AG04449 (cell line): ENCODE measurements at regions not wholly inside any gene's neighbourhood (a gene's known extent, or its start where the extent isn't known, plus 50 kb on each side); places are given as distances from the start of the nearest gene placed in this dataset.

Experiments
- CTCF ChIA-PET: fragments of 350-600 bp; formaldehyde crosslinking; extraction: SDS; loops from one replicate; lab custom pipeline; 2021; ENCODE audit warnings: antibody characterized with exemption; lab: Yijun Ruan, JAX
- POLR2A ChIA-PET: fragments of 400-600, 350-600 bp; formaldehyde crosslinking; extraction: SDS; loops from one replicate; lab custom pipeline; 2020; ENCODE audit warnings: antibody characterized with exemption, inconsistent platforms; lab: Yijun Ruan, JAX
- DNase-seq: peaks from one replicate; pipeline ENCODE4 v3.0.0-alpha.2; 2010; ENCODE audit warnings: low read depth, low spot score
- H3K4me3 ChIP-seq: 2 replicates; pipeline ENCODE4 v1.5.1; 2011; ENCODE audit warnings: low read depth, mild to moderate bottlenecking, control low read depth, low read length
- TF ChIP-seq, protein P1 (sequence below): IDR thresholded peaks from one replicate; pipeline ENCODE4 v1.5.1; 2011; ENCODE audit warnings: mild to moderate bottlenecking, moderate library complexity, low read length, control low read depth, inconsistent platforms; ENCODE audit not compliant: insufficient read depth; ENCODE audit errors: missing control alignments

DNA sequence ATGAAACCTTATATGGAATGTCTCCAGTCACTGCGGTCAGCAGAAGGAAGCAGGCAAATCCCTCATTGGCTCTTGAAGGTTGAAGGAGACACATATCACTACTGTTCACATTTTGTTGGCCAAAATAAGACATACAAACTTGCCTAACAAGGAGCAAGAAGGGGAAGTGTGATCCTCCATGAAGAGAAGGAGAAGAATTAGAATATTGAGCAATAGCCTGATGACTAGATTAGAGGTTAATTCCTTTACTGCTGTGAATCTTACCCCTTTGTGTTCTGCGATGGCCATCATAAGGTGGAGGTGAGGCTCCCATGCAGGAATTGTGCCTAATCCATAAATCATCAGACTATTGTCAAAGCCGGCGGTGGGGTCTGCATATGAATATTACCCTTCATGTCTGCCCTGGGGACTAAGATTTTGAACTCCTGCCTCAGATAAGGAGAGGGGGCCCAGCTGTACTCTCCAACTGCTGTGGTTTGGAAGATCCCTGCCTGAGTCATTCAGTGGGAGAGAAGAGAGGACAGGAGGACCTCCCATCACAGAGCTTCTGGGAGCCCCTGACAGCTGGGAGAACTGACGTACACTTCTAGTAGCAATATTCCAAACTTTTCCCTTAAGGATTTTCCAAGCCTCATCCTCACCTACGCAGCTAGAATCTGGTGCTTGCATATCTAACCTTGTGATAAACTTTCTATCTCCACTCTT is 398.5 kb downstream of the REEP3 start:
- H3K4me3 ChIP-seq: no peak overlapping the region
- POLR2A ChIA-PET: no interaction called here
- TF ChIP-seq, protein P1, sequence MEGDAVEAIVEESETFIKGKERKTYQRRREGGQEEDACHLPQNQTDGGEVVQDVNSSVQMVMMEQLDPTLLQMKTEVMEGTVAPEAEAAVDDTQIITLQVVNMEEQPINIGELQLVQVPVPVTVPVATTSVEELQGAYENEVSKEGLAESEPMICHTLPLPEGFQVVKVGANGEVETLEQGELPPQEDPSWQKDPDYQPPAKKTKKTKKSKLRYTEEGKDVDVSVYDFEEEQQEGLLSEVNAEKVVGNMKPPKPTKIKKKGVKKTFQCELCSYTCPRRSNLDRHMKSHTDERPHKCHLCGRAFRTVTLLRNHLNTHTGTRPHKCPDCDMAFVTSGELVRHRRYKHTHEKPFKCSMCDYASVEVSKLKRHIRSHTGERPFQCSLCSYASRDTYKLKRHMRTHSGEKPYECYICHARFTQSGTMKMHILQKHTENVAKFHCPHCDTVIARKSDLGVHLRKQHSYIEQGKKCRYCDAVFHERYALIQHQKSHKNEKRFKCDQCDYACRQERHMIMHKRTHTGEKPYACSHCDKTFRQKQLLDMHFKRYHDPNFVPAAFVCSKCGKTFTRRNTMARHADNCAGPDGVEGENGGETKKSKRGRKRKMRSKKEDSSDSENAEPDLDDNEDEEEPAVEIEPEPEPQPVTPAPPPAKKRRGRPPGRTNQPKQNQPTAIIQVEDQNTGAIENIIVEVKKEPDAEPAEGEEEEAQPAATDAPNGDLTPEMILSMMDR: no peak
- DNase-seq: no peak
- CTCF ChIA-PET: interaction anchor here (1.7 kb wide), 1 partner anchor 15 kb away, joined by 3 read pairs; no protein-coding TSS in a partner anchor

DNA sequence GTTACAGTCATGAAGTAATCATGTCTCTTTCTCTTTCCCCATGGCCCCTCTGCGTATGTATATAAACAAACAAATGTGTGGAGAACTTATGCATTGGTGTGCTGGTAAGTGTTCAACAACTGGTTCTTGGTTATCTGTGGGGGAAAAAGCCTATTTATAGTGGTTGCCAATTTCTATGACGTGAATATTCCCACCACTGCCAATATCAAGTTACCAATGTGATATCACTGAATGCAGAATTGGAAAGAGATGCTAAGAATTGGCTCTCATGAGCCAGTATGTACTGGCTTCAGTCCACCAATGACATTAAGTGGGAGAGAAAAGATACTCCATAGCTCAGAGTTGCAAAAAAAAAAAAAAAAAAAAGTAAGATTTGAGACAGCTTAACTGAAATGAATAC is 399.7 kb downstream of the REEP3 start:
- ChIA-PET CTCF (interaction anchor here (1.7 kb wide), 1 partner anchor 14 kb away, joined by 3 read pairs; no protein-coding TSS in a partner anchor), POLR2A (interaction anchor here (0.7 kb wide), 1 partner anchor 22 kb away, joined by 3 read pairs; no protein-coding TSS in a partner anchor)

DNA sequence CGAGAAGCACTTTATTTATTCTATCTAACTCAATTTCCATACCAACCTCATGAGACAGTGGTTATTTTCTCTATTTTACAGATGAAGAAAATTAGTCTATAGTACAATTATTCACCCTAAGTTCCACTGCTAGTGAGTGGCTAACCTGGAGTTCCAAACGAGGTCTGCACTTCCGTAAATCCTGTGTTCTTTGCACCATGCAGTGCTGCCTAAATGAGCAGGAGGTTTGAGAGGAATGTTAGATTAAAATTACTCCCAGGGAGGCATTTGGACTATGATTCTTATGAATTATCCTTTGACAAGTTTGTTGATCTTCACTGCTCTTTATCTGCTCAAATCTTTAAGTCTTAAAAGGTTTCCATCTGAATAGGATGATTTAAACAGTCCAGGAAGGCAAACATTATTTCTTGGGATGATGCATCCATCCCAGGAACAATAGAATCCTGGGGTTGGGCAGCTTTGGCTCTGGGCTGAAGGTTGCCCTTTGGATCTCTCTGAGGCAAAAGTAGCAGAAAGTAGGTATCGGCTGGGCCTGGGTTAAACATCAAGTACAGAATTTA is 400.8 kb downstream of the REEP3 start:
- TF ChIP-seq, protein P1: no peak
- DNase-seq: no peak
- no peak overlapping the region for H3K4me3 ChIP-seq
- ChIA-PET POLR2A (no interaction called here), CTCF (interaction anchor here (1.2 to 1.3 kb wide), 2 partner anchors 13 to 55 kb away, joined by 4 to 5 read pairs; no protein-coding TSS in a partner anchor)

More for the DNA sequence above, 399.7 kb downstream of the REEP3 start:
- DNase-seq: no peak
- TF ChIP-seq, protein P1: no peak
- no peak overlapping the region for H3K4me3 ChIP-seq

DNA sequence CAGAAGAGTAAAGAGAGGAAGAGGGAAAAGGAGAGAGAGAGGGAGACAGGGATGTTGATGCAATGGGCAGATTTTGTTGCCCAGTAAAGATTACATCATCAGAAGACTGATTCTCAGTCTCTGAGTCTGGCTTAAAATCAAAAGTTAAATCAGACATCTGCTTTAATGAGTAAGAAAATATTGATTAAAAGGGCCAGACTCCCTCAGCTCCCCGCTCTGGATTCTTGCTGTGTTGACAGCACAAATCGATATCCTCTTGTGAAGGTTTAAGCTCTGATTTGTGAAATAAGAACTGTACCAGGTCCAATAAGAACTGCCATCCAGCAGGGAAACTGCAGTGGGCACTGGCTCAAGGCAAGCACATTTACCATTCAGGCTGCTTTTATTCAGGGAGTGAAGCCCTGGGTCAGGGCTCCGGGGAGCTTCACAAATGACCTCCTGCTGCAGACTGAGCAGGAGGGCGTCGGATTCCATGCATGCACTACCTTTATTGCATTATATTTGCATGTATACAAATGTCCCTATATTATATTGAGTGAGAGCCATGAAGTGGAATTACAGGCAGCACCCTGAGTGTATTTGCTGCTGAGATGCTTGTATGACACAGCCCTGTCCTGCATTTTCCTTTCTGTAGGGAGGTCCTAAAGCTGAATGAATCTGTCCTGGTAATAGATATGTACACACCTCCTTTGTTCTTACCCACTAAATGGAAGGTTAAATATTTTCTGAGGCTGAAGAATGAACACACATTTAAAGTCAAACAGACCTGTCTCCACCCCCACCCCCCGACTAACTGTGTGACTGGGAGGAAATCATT is 401.5 kb downstream of the REEP3 start:
- POLR2A ChIA-PET: no interaction called here
- no peak overlapping the region for H3K4me3 ChIP-seq
- TF ChIP-seq, protein P1: no peak
- DNase-seq: no peak
- CTCF ChIA-PET: interaction anchor here (1.2 to 1.3 kb wide), 2 partner anchors 12 to 55 kb away, joined by 4 to 5 read pairs; no protein-coding TSS in a partner anchor

DNA sequence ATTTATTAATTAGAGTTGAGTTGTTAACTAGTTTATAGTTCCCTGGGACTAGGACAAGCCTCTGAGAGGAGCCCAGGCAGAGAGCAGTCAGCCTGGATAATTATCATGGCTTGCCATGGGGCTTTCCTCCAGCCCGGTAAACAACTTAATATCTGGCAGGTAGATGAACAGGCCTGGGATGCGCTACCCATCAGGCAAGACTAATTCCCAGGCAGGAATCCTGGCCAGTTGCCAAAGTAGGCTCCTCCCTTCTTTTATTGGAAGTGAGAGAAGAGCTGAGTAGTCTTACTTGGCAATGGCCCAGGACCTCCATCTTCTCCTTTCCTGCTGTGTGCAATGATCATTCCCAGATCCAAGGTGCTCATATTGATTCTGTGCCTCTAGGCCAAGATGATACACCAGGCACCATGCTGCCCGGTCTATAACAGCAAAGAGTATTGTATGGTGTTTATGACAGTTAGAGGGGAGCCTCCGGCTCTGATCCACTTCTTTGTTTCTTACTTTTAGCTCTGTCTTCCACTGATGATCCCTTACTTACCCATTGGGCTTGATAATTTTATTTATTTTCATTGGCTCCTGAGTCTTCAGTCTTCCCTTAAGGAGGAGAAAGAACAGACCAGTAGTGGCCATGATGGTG is 408.7 kb downstream of the REEP3 start:
- DNase-seq: no peak
- POLR2A ChIA-PET: no interaction called here
- CTCF ChIA-PET: no interaction called here
- TF ChIP-seq, protein P1: no peak
- no peak overlapping the region for H3K4me3 ChIP-seq
